Mammary epithelial cell (primary cell): ENCODE measurements at regions not wholly inside any gene's neighbourhood (a gene's known extent, or its start where the extent isn't known, plus 50 kb on each side); places are given as distances from the start of the nearest gene placed in this dataset.
"Not testable (repeated sequence)": the region's sequence is repeated elsewhere in the genome, so short reads cannot be mapped to it uniquely, and the experiment has no call there.

Source experiments
- CTCF ChIP-seq, 2 donors: IDR thresholded peaks in 1 of 2; conservative IDR thresholded peaks in 1 of 2; 2 replicates each; pipeline ENCODE4 v1.5.1; 2011 to 2012; ENCODE audit warnings: inconsistent platforms in 2 of 2, low read length in 2 of 2, mild to moderate bottlenecking in 2 of 2, control low read depth in 1 of 2, low read depth in 1 of 2; ENCODE audit not compliant: insufficient read depth in 1 of 2; ENCODE audit errors: extremely low read depth in 1 of 2
- EZH2 ChIP-seq: IDR thresholded peaks from 2 replicates; pipeline ENCODE4 v1.6.1; 2012; ENCODE audit warnings: low read length, inconsistent platforms, borderline replicate concordance

- TF ChIP-seq CTCF (conservative IDR thresholded peaks at IDR 0.05 in 1 of 2, IDR thresholded peaks at IDR 0.05 in 1 of 2; ENCODE audit: extremely low read depth in 1 of 2, insufficient read depth in 1 of 2, low read depth in 1 of 2, low read length in 2 of 2); EZH2: not testable (repeated sequence)
Observed at GRCh38 chr13:40054422-40054821, 399.0 kb downstream of the COG6 start.
